Small intestine (tissue), 7 donors: ENCODE measurements at regions not wholly inside any gene's neighbourhood (a gene's known extent, or its start where the extent isn't known, plus 50 kb on each side); places are given as distances from the start of the nearest gene placed in this dataset.
"Not testable (repeated sequence)": the region's sequence is repeated elsewhere in the genome, so short reads cannot be mapped to it uniquely, and the experiment has no call there.

ENCODE experiments used
- DNase-seq, 2 donors: peaks; one replicate each; pipeline versions ENCODE4 v3.0.0 to v3.0.0-alpha.2; 2013
- FAIRE-seq: peaks from 2 replicates; lab custom pipeline; 2012; peaks lifted over from hg19 to GRCh38; lab: Jason Lieb, UNC
- H3K27ac ChIP-seq, 3 donors: one replicate each; pipeline ENCODE4 v1.5.1; 2013; ENCODE audit warnings: low read length in 2 of 3, mild to moderate bottlenecking in 2 of 3, control low read depth in 1 of 3, inconsistent platforms in 1 of 3, low read depth in 1 of 3, moderate library complexity in 1 of 3
- H3K27me3 ChIP-seq, 3 donors: one replicate each; pipeline ENCODE4 v1.6.1; 2013; ENCODE audit warnings: low read length in 3 of 3, inconsistent platforms in 1 of 3; ENCODE audit not compliant: control insufficient read depth in 3 of 3, insufficient read depth in 3 of 3
- H3K36me3 ChIP-seq, 3 donors: one replicate each; pipeline ENCODE4 v1.6.1; 2013; ENCODE audit warnings: low read length in 3 of 3, inconsistent platforms in 1 of 3, low read depth in 1 of 3, mild to moderate bottlenecking in 1 of 3, moderate library complexity in 1 of 3; ENCODE audit not compliant: control insufficient read depth in 3 of 3, insufficient read depth in 2 of 3
- H3K4me1 ChIP-seq, 3 donors: one replicate each; pipeline ENCODE4 v1.6.1; 2013; ENCODE audit warnings: low read length in 2 of 3, inconsistent platforms in 1 of 3, low read depth in 1 of 3, mild to moderate bottlenecking in 1 of 3, moderate library complexity in 1 of 3; ENCODE audit not compliant: control insufficient read depth in 3 of 3, insufficient read depth in 2 of 3
- H3K4me3 ChIP-seq, 3 donors: one replicate each; pipeline ENCODE4 v1.5.1; 2013; ENCODE audit warnings: low read length in 3 of 3, control low read depth in 1 of 3, inconsistent platforms in 1 of 3, low read depth in 1 of 3, mild to moderate bottlenecking in 1 of 3, moderate library complexity in 1 of 3
- H3K9me3 ChIP-seq, 2 donors: one replicate each; pipeline ENCODE4 v1.6.1; 2013; ENCODE audit warnings: low read depth in 1 of 2, low read length in 1 of 2; ENCODE audit not compliant: control insufficient read depth in 2 of 2, insufficient read depth in 1 of 2
- WGBS, 3 donors: extraction: QIAGEN DNeasy Blood & Tissue Kit; methylation state at CpG; one replicate each; pipeline ENCODE4 v1.1.7; 2013; 5-methylcytosine and 5-hydroxymethylcytosine counted together
- donor health status: healthy with polysubstance abuse.
- donor health status: control.
- donor health status: control.
- donor health status: Bipolar disorder and iron deficiency.
- donor health status: healthy.

DNA sequence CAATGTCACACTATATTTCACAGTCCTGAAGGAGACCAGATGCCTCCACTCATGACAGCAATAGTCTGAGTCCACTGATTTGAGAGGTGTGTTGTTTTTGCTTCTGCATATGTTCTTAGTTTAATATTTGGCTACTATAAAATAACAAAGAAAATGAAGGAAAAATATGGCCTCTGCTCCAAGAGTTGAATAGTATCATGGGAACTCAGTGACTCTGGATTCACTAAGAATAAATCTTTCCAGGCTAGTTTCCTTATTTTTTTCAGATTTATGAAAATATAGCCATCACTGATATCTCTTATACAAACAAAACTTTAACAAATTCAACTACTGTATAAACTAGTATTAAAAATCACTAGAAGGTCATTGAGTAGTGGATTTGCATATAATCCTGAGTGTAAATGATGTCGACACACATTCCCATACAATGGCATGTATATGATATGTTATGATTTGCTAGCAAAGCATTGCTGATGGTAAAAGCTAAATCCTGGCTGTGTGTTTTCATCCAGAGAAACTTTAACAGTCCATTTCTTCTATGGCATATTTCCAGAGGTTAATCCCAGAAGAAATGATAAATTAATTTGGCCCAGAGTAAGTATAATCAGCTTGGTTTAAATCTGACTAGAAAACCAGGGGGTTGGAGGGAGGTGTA, 66.0 kb upstream of the VIPR2 start:
- no peak for FAIRE-seq
- Histone ChIP-seq H3K27me3 (no peaks in the 10 kb centered on the region), H3K4me3 (no peak overlapping the region), H3K4me1 (no peaks in the 10 kb centered on the region), H3K9me3 (no peaks in the 10 kb centered on the region), H3K27ac (no peak overlapping the region), H3K36me3 (no peaks in the 10 kb centered on the region)
- 76 to 96% (median 92%) methylated on average over 1 of the region's 1 CpG for WGBS, 3 donors
- no peak for DNase-seq

- no peaks in the 10 kb centered on the region for H3K9me3 ChIP-seq
- 46 to 56% (median 50%) methylated on average over 3 of the region's 3 CpGs for WGBS, 3 donors
- FAIRE-seq: no peak
- H3K27ac ChIP-seq: no peak overlapping the region
- H3K4me1 ChIP-seq: no peaks in the 10 kb centered on the region
- no peaks in the 10 kb centered on the region for H3K36me3 ChIP-seq
- DNase-seq: no peak
- H3K4me3 ChIP-seq: no peak overlapping the region
- no peaks in the 10 kb centered on the region for H3K27me3 ChIP-seq
Observed at GRCh38 chr7:159209429-159209828, 64.8 kb upstream of the VIPR2 start.

GRCh38 chr7:159207951-159208350, 63.3 kb upstream of the VIPR2 start:
- H3K27me3 ChIP-seq: no peaks in the 10 kb centered on the region
- no peaks in the 10 kb centered on the region for H3K4me1 ChIP-seq
- no peaks in the 10 kb centered on the region for H3K36me3 ChIP-seq
- H3K4me3 ChIP-seq: no peak overlapping the region
- FAIRE-seq (no peak), DNase-seq (no peak)
- H3K27ac ChIP-seq: no peak overlapping the region
- 66 to 86% (median 77%) methylated on average over 2 of the region's 2 CpGs for WGBS, 3 donors
- H3K9me3 ChIP-seq: no peaks in the 10 kb centered on the region

DNA sequence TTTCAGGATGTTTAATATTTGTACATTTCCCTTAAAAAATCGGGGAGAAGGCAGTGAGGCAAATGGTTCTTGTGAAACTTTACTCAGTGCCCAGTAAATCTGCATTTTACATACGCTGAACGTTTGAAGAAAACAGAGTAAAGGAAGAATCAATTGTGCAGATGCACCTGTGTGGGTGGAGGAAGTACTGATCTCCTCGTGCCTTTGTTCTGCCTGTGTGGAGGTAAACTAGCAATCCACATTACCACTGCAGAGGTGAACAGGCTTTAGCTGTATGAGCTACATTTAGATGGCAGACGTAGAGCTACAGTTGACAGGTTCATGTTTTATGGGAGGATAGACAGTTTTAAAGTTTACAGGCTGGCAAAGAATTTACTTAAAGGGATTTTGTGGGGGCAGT, 62.7 kb upstream of the VIPR2 start:
- 49 to 56% (median 49%) methylated on average over 5 of the region's 5 CpGs for WGBS, 3 donors
- no peak for FAIRE-seq
- Histone ChIP-seq H3K4me1 (no peaks in the 10 kb centered on the region), H3K27ac (no peak overlapping the region), H3K36me3 (no peaks in the 10 kb centered on the region), H3K27me3 (no peaks in the 10 kb centered on the region), H3K9me3 (no peaks in the 10 kb centered on the region), H3K4me3 (no peak overlapping the region)
- DNase-seq: no peak

GRCh38 chr7:159205833-159206232, 61.2 kb upstream of the VIPR2 start:
- 72 to 78% (median 75%) methylated on average over 5 of the region's 5 CpGs for WGBS, 3 donors
- Histone ChIP-seq H3K27ac (no peak overlapping the region), H3K36me3 (no peaks in the 10 kb centered on the region), H3K9me3 (no peaks in the 10 kb centered on the region), H3K4me1 (no peaks in the 10 kb centered on the region), H3K27me3 (no peaks in the 10 kb centered on the region), H3K4me3 (no peak overlapping the region)
- DNase-seq (no peak), FAIRE-seq (no peak)

- 89 to 94% (median 93%) methylated on average over 10 of the region's 10 CpGs for whole genome bisulfite sequencing, 3 donors
- no peaks in the 10 kb centered on the region for H3K36me3 ChIP-seq
- no peak overlapping the region for H3K4me3 ChIP-seq
- FAIRE-seq (no peak), DNase-seq (no peak)
- H3K4me1 ChIP-seq: no peaks in the 10 kb centered on the region
- no peak overlapping the region for H3K27ac ChIP-seq
- no peaks in the 10 kb centered on the region for H3K27me3 ChIP-seq
- H3K9me3 ChIP-seq: no peaks in the 10 kb centered on the region
Observed at GRCh38 chr7:159204664-159205063, 60.0 kb upstream of the VIPR2 start.

DNA sequence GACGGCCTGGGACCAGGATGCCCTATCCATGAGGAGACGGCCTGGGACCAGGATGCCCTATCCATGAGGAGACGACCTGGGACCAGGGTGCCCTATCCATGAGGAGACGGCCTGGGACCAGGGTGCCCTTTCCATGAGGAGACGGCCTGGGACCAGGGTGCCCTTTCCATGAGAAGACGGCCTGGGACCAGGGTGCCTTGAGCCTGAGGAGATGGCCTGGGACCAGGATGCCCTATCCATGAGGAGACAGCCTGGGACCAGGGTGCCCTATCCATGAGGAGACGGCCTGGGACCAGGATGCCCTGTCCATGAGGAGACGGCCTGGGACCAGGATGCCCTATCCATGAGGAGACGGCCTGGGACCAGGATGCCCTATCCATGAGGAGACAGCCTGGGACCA, 58.6 kb upstream of the VIPR2 start:
- H3K27me3 ChIP-seq, H3K27ac ChIP-seq, H3K4me3 ChIP-seq, H3K36me3 ChIP-seq, FAIRE-seq, H3K9me3 ChIP-seq, H3K4me1 ChIP-seq, DNase-seq: not testable (repeated sequence)
- 83 to 91% (median 89%) methylated on average over 8 to 9 of the region's 9 CpGs for WGBS, 3 donors

DNA sequence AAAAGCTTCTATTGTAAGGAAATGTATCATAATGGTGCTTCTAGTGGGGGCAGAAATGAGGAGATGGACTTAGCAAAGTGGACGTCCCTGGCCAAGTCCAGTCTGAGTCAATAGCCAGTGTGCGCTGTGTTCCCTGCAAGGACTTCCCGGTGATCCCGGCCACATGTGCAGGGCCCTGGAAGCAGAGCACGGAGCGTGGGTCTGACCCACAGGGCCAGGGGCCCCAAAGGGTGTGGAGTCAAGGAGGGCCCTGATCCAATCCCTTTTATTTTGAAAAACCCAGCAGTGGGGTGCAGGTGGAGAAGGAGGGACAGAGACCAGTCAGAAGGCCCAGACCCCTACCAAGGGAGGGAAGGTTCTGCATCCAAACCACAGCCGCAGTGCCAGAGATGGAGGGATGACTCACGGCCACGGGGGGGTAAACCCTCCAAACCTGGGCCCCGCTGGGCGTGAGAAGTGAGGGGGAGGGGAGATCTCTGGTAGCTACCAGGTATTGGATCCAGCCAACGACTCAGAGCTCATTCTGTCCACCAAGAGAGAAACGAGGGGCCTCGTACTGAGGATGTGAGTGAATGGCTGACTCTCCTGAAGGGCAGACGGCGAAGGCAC, 57.2 kb upstream of the VIPR2 start:
- Histone ChIP-seq H3K4me3 (no peak overlapping the region), H3K4me1 (no peaks in the 10 kb centered on the region), H3K36me3 (no peaks in the 10 kb centered on the region), H3K27ac (no peak overlapping the region), H3K9me3 (no peaks in the 10 kb centered on the region), H3K27me3 (no peaks in the 10 kb centered on the region)
- FAIRE-seq (no peak), DNase-seq (no peak)
- 81 to 89% (median 81%) methylated on average over 16 of the region's 16 CpGs for WGBS, 3 donors

DNA sequence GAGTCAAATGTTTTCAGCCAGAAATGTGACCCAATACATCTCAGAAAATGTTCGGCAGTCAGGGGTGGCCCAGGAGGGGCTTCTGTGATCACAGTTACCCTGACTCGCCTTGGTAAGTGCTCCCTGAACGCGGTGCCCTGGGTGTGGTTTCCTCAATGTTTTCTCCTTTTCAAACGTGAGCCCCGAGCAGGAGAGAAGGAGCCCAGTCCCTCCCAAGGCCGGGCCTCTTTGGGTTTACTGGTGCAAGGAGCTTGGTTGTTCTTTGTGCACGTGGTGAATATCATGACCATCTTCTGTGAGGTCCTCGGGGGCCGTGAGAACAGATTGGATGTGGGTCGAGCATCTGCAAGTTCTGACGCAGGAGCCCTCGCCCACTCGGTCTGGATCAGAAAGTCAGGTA, 55.8 kb upstream of the VIPR2 start:
- Histone ChIP-seq H3K36me3 (no peaks in the 10 kb centered on the region), H3K4me3 (no peak overlapping the region), H3K4me1 (no peaks in the 10 kb centered on the region), H3K9me3 (no peaks in the 10 kb centered on the region), H3K27me3 (no peaks in the 10 kb centered on the region), H3K27ac (no peak overlapping the region)
- DNase-seq (no peak), FAIRE-seq (no peak)
- WGBS, 3 donors: 74 to 80% (median 75%) methylated on average over 14 of the region's 14 CpGs
